ENCODE measurements at regions not wholly inside any gene's neighbourhood (a gene's known extent, or its start where the extent isn't known, plus 50 kb on each side); places are given as distances from the start of the nearest gene placed in this dataset.

DNA sequence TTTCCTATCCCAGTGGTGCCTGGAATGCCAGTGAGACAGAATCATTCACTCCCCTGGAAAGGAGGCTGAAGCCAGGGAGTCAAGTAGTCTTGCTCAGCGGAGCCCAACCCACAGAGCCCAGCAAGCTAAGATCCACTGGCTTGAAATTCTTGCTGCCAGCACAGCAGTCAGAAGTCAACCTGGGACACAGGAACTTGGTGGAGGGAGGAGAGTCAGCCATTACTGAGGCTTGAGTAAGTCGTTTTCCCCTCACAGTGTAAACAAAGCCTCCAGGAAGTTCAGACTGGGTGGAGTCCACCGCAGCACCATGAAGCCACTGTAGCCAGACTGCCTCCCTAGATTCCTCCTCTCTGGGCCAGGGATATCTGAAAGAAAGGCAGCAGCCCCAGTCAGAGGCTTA, 283.2 kb upstream of the CPEB2 start (continued):
- no peak for TF ChIP-seq ZNF462 (CRISPR knock-in tag; IDR thresholded peaks at IDR 0.05)

DNA sequence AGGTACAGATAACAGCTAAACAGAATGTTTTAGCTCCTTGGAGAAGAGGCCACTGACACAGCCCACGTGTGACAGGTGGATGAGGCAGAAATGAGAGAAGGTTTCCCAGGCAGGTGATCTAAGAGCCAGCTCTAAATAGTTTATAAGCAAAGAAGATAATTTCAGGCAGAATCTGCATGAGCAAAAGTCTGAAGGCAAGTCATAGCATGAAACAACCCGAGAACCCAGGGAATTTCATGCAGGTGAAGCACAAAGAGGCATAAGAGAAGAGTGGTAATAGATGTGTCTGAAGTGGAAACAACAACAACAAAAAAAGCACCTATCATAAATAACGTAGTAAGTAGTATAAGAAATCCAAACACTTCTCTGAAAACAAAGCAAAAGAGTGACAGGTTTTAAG, 275.8 kb upstream of the CPEB2 start:
- H3K36me3 Mint-ChIP-seq (ENCODE audit: low read depth): no peaks in the 10 kb centered on the region; the same call in 2 of the 3 replicates
- no peak overlapping the region for H3K27ac ChIP-seq (ENCODE audit: low read depth)
- H3K4me1 Mint-ChIP-seq: peaks cover 7% of the 10 kb centered on the region
- H2AFZ ChIP-seq: peak overlapping the region; percentile 82
- no peak overlapping the region for H3K4me2 ChIP-seq
- peaks cover 9% of the 10 kb centered on the region; the same call in 2 of the 3 replicates for H3K9me3 Mint-ChIP-seq
- H3K4me1 ChIP-seq (ENCODE audit: insufficient read depth): no peaks in the 10 kb centered on the region
- H3K4me3 ChIP-seq: no peak overlapping the region
- no peaks in the 10 kb centered on the region for H3F3A ChIP-seq (replicated peaks; ENCODE audit: low read depth)
- no peak for DNase-seq (ENCODE audit: low spot score)
- H3K79me2 ChIP-seq (replicated peaks; ENCODE audit: insufficient read depth): no peaks in the 10 kb centered on the region
- H3K27ac Mint-ChIP-seq: peak overlapping the region; percentile 21; the same call in 1 of the 2 replicates
- no peaks in the 10 kb centered on the region for H4K20me1 ChIP-seq (replicated peaks; ENCODE audit: insufficient read depth)
- H3K4me3 Mint-ChIP-seq: no peak overlapping the region
- H3K27me3 Mint-ChIP-seq (ENCODE audit: insufficient read depth, low read depth, poor library complexity): peaks cover 1% of the 10 kb centered on the region
- no peaks in the 10 kb centered on the region for H3K27me3 ChIP-seq (ENCODE audit: insufficient read depth)
- TF ChIP-seq, protein P1, sequence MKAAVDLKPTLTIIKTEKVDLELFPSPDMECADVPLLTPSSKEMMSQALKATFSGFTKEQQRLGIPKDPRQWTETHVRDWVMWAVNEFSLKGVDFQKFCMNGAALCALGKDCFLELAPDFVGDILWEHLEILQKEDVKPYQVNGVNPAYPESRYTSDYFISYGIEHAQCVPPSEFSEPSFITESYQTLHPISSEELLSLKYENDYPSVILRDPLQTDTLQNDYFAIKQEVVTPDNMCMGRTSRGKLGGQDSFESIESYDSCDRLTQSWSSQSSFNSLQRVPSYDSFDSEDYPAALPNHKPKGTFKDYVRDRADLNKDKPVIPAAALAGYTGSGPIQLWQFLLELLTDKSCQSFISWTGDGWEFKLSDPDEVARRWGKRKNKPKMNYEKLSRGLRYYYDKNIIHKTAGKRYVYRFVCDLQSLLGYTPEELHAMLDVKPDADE (IDR thresholded peaks at IDR 0.05): no peak
- no peak for TF ChIP-seq EZH2phosphoT487 (IDR thresholded peaks at IDR 0.05; ENCODE audit: unreplicated experiment)
- TF ChIP-seq JUNB (IDR thresholded peaks at IDR 0.05; ENCODE audit: unreplicated experiment): no peak
- no peak for TF ChIP-seq ZNF462 (CRISPR knock-in tag; IDR thresholded peaks at IDR 0.05)
- no peak for ATAC-seq
- peaks cover 2% of the 10 kb centered on the region; the same call in 1 of the 2 replicates for H3K9me2 ChIP-seq (ENCODE audit: insufficient read depth)
- no peaks in the 10 kb centered on the region for H3K36me3 ChIP-seq (ENCODE audit: insufficient read depth)

Data from GM23338 (cell line).